ENCODE measurements at regions not wholly inside any gene's neighbourhood (a gene's known extent, or its start where the extent isn't known, plus 50 kb on each side); places are given as distances from the start of the nearest gene placed in this dataset.

GRCh38 chr1:80113168-80114038, 1106.9 kb upstream of the ADGRL4 start:
- no peaks in the 10 kb centered on the region for H3K4me1 ChIP-seq
- H3K36me3 ChIP-seq = no peaks in the 10 kb centered on the region
- no peak for DNase-seq (ENCODE audit: low spot score in 2 of 2)
- intact Hi-C loops (cut with DNase I; ENCODE audit: low total_unique reads) = no loop called here
- no peaks in the 10 kb centered on the region for H3K27me3 ChIP-seq
- no peak overlapping the region for H3K27ac ChIP-seq
- TF ChIP-seq CTCF (IDR thresholded peaks at IDR 0.05) = no peak
- no peak for TF ChIP-seq POLR2A (IDR thresholded peaks at IDR 0.05)
- no peak for TF ChIP-seq POLR2AphosphoS5 (IDR thresholded peaks at IDR 0.05)
- H3K9me3 ChIP-seq = peaks cover 6 to 35% of the 10 kb centered on the region in 2 donors
- no peak overlapping the region for H3K4me3 ChIP-seq

- Histone ChIP-seq H3K36me3 (no peaks in the 10 kb centered on the region), H3K4me1 (no peaks in the 10 kb centered on the region), H3K27ac (no peak overlapping the region), H3K27me3 (no peaks in the 10 kb centered on the region), H3K9me3 (peaks cover 7 to 38% of the 10 kb centered on the region in 2 donors), H3K4me3 (no peak overlapping the region)
- TF ChIP-seq CTCF (IDR thresholded peaks at IDR 0.05) = no peak
- TF ChIP-seq POLR2AphosphoS5 (IDR thresholded peaks at IDR 0.05) = no peak
- no peak for TF ChIP-seq POLR2A (IDR thresholded peaks at IDR 0.05)
- intact Hi-C loops (cut with DNase I; ENCODE audit: low total_unique reads) = no loop called here
- DNase-seq (ENCODE audit: low spot score in 2 of 2) = no peak
These were observed 1094.6 kb upstream of the ADGRL4 start for GRCh38 chr1:80101159-80101558.

- peaks cover 7 to 43% of the 10 kb centered on the region in 2 donors for H3K9me3 ChIP-seq
- intact Hi-C loops (cut with DNase I; ENCODE audit: low total_unique reads) = loop anchor here (10.0 kb wide), 1 partner anchor 1815 kb away; no protein-coding TSS in a partner anchor
- H3K36me3 ChIP-seq = no peaks in the 10 kb centered on the region
- no peaks in the 10 kb centered on the region for H3K27me3 ChIP-seq
- no peak for DNase-seq (ENCODE audit: low spot score in 2 of 2)
- no peak overlapping the region for H3K4me3 ChIP-seq
- no peak overlapping the region for H3K27ac ChIP-seq
- TF ChIP-seq CTCF (IDR thresholded peaks at IDR 0.05) (no peak), POLR2AphosphoS5 (IDR thresholded peaks at IDR 0.05) (no peak), POLR2A (IDR thresholded peaks at IDR 0.05) (no peak)
- H3K4me1 ChIP-seq = no peaks in the 10 kb centered on the region
These were observed 1093.2 kb upstream of the ADGRL4 start for GRCh38 chr1:80099713-80100112.

GRCh38 chr1:80085067-80085466, 1078.5 kb upstream of the ADGRL4 start:
- Histone ChIP-seq H3K4me1 (no peaks in the 10 kb centered on the region), H3K27me3 (no peaks in the 10 kb centered on the region), H3K27ac (no peak overlapping the region), H3K36me3 (no peaks in the 10 kb centered on the region), H3K4me3 (no peak overlapping the region), H3K9me3 (no peaks in the 10 kb centered on the region)
- no peak for DNase-seq (ENCODE audit: low spot score in 2 of 2)
- TF ChIP-seq POLR2A (IDR thresholded peaks at IDR 0.05) (no peak), CTCF (IDR thresholded peaks at IDR 0.05) (no peak), POLR2AphosphoS5 (IDR thresholded peaks at IDR 0.05) (no peak)
- intact Hi-C loops (cut with DNase I; ENCODE audit: low total_unique reads) = no loop called here

- H3K36me3 ChIP-seq = no peaks in the 10 kb centered on the region
- no peaks in the 10 kb centered on the region for H3K27me3 ChIP-seq
- no peak overlapping the region for H3K27ac ChIP-seq
- DNase-seq (ENCODE audit: low spot score in 2 of 2) = no peak
- H3K9me3 ChIP-seq = no peaks in the 10 kb centered on the region
- H3K4me1 ChIP-seq = no peaks in the 10 kb centered on the region
- H3K4me3 ChIP-seq = no peak overlapping the region
- no peak for TF ChIP-seq CTCF (IDR thresholded peaks at IDR 0.05)
- no peak for TF ChIP-seq POLR2AphosphoS5 (IDR thresholded peaks at IDR 0.05)
- no peak for TF ChIP-seq POLR2A (IDR thresholded peaks at IDR 0.05)
- intact Hi-C loops (cut with DNase I; ENCODE audit: low total_unique reads) = no loop called here
These were observed 1077.4 kb upstream of the ADGRL4 start for GRCh38 chr1:80083892-80084291.

Data from breast epithelium (tissue), 4 donors.